ENCODE measurements at regions not wholly inside any gene's neighbourhood (a gene's known extent, or its start where the extent isn't known, plus 50 kb on each side); places are given as distances from the start of the nearest gene placed in this dataset.
A peak's percentile ranks its signal among the peaks of the same experiment; 100 is the strongest.

DNA sequence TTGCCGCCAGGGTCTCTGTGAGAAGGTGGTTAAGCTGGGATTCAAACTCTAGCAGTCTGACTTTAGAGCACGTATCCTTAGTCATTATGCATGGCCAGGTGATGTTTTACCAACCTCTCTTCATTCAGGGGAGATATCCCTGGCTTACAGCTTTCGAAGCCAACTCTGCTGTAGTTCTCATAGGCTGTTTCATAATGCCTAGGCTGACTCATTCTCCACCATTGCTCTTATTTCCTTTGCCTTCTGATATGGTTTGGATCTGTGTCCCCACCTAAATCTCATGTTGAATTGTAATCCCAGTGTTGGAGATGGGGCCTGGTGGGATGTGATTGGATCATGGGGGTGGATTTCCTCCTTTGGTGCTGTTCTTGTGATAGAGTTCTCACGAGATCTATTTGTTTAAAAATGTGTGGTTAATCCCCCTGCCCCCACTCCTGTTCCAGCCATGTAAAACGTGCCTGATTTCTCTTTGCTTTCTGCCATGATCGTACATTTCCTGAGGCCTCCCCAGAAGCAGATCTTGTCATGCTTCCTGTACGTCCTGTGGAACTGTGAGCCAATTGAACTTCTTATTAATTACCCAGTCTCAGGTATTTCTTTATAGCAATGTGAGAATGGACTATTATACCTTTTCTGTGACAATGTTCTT, 94.6 kb upstream of the MAN1A1 start:
- TF ChIP-seq EZH2phosphoT487 (IDR thresholded peaks at IDR 0.05; ENCODE audit: low read depth), result no peak
- TF ChIP-seq, protein P1, sequence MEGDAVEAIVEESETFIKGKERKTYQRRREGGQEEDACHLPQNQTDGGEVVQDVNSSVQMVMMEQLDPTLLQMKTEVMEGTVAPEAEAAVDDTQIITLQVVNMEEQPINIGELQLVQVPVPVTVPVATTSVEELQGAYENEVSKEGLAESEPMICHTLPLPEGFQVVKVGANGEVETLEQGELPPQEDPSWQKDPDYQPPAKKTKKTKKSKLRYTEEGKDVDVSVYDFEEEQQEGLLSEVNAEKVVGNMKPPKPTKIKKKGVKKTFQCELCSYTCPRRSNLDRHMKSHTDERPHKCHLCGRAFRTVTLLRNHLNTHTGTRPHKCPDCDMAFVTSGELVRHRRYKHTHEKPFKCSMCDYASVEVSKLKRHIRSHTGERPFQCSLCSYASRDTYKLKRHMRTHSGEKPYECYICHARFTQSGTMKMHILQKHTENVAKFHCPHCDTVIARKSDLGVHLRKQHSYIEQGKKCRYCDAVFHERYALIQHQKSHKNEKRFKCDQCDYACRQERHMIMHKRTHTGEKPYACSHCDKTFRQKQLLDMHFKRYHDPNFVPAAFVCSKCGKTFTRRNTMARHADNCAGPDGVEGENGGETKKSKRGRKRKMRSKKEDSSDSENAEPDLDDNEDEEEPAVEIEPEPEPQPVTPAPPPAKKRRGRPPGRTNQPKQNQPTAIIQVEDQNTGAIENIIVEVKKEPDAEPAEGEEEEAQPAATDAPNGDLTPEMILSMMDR (IDR thresholded peaks at IDR 0.05; ENCODE audit: low read depth, low read length), result no peak
- H3K27me3 ChIP-seq (ENCODE audit: low read depth, low read length), result no peaks in the 10 kb centered on the region
- peaks cover 50% of the 10 kb centered on the region for H3K4me1 ChIP-seq (ENCODE audit: low read length)
- H2AFZ ChIP-seq (ENCODE audit: low read depth, low read length), result no peak overlapping the region
- no peaks in the 10 kb centered on the region for H3K9me3 ChIP-seq (ENCODE audit: insufficient read depth, low read length)
- H3K79me2 ChIP-seq (ENCODE audit: low read length), result no peaks in the 10 kb centered on the region
- peak overlapping the region; percentile 53 for H3K27ac ChIP-seq (ENCODE audit: low read length)
- no peaks in the 10 kb centered on the region for H4K20me1 ChIP-seq (ENCODE audit: insufficient read depth, low read length)
- H3K4me3 ChIP-seq (ENCODE audit: low read length), result peak overlapping the region; percentile 23; the same call in 1 of the 2 replicates
- no peaks in the 10 kb centered on the region for H3K36me3 ChIP-seq (replicated peaks; ENCODE audit: low read depth, low read length)
- H3K4me2 ChIP-seq (ENCODE audit: low read length), result peak overlapping the region; percentile 62
- no peak overlapping the region for H3K9ac ChIP-seq (ENCODE audit: low read length)

DNA sequence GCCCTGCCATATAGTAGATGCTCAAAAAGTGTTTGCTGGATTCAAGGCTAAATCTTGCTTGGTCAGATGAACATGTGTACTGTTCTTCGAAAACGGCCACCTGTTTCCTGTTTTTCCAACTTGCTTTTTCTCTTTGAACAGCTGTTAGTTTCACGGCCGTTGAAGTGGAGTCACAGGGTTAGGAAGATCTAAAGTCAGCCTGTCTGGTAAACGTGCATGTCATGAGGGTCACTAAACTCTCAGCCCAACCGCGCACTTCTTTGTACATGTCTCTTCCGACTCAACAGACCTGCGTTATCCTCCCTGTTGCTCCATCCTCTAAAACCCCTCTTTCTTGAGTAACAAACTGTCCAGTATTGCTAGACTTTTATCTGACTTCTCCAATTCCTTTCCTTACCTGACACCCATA, 93.2 kb upstream of the MAN1A1 start:
- H2AFZ ChIP-seq (ENCODE audit: low read depth, low read length), result no peak overlapping the region
- no peak overlapping the region for H3K27ac ChIP-seq (ENCODE audit: low read length)
- H3K79me2 ChIP-seq (ENCODE audit: low read length), result no peaks in the 10 kb centered on the region
- no peak overlapping the region for H3K4me2 ChIP-seq (ENCODE audit: low read length)
- no peaks in the 10 kb centered on the region for H3K36me3 ChIP-seq (replicated peaks; ENCODE audit: low read depth, low read length)
- TF ChIP-seq EZH2phosphoT487 (IDR thresholded peaks at IDR 0.05; ENCODE audit: low read depth), result no peak
- TF ChIP-seq, protein P1 (IDR thresholded peaks at IDR 0.05; ENCODE audit: low read depth, low read length), result no peak
- H3K9ac ChIP-seq (ENCODE audit: low read length), result no peak overlapping the region
- H3K9me3 ChIP-seq (ENCODE audit: insufficient read depth, low read length), result no peaks in the 10 kb centered on the region
- no peaks in the 10 kb centered on the region for H4K20me1 ChIP-seq (ENCODE audit: insufficient read depth, low read length)
- H3K27me3 ChIP-seq (ENCODE audit: low read depth, low read length), result no peaks in the 10 kb centered on the region
- H3K4me1 ChIP-seq (ENCODE audit: low read length), result peaks cover 41% of the 10 kb centered on the region
- H3K4me3 ChIP-seq (ENCODE audit: low read length), result no peak overlapping the region

DNA sequence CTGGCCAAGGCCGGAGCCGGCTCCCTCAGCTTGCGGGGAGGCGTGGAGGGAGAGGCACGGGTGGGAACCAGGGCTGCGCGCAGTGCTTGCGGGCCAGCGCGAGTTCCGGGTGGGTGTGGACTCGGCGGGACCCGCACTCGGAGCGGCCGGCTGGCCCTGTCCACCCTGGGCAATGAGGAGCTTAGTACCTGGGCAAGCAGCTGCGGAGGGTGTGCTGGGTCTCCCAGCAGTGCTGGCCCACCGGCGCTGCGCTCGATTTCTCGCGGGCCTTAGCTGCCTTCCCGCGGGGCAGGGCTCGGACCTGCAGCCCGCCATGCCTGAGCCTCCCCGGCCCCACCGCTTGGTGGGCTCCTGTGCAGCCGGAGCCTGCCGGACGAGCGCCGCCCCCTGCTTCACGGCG, 91.4 kb upstream of the MAN1A1 start:
- Histone ChIP-seq H3K27me3 (ENCODE audit: low read depth, low read length) (no peaks in the 10 kb centered on the region), H3K4me1 (ENCODE audit: low read length) (peaks cover 30% of the 10 kb centered on the region), H3K4me3 (ENCODE audit: low read length) (no peak overlapping the region), H3K9me3 (ENCODE audit: insufficient read depth, low read length) (no peaks in the 10 kb centered on the region), H2AFZ (ENCODE audit: low read depth, low read length) (no peak overlapping the region), H3K36me3 (replicated peaks; ENCODE audit: low read depth, low read length) (no peaks in the 10 kb centered on the region), H3K79me2 (ENCODE audit: low read length) (no peaks in the 10 kb centered on the region), H3K9ac (ENCODE audit: low read length) (no peak overlapping the region), H3K4me2 (ENCODE audit: low read length) (no peak overlapping the region), H3K27ac (ENCODE audit: low read length) (no peak overlapping the region), H4K20me1 (ENCODE audit: insufficient read depth, low read length) (no peaks in the 10 kb centered on the region)
- no peak for TF ChIP-seq EZH2phosphoT487 (IDR thresholded peaks at IDR 0.05; ENCODE audit: low read depth)
- TF ChIP-seq, protein P1 (IDR thresholded peaks at IDR 0.05; ENCODE audit: low read depth, low read length), result no peak

DNA sequence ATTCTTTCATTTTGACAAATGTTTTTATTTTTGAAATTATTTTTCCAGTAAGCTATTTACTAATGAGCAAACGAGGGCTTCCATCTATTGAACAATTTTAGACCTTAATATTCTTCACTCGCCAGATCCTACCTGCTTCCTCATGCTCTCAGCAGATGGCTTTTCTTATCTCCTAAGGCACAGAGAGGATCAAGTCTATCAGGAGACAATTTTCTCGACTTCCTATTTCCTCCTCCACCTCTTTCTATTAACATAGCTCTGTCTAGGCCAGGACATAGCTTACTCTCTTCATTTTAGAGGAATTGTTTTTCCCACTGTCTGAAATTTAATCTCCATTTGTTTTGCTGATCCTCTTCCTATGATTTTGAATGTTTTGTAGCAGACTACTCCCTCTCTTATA, 87.0 kb upstream of the MAN1A1 start:
- no peak overlapping the region for H3K4me2 ChIP-seq (ENCODE audit: low read length)
- no peak overlapping the region for H2AFZ ChIP-seq (ENCODE audit: low read depth, low read length)
- no peaks in the 10 kb centered on the region for H3K27me3 ChIP-seq (ENCODE audit: low read depth, low read length)
- no peak overlapping the region for H3K27ac ChIP-seq (ENCODE audit: low read length)
- TF ChIP-seq EZH2phosphoT487 (IDR thresholded peaks at IDR 0.05; ENCODE audit: low read depth), result no peak
- TF ChIP-seq, protein P1 (IDR thresholded peaks at IDR 0.05; ENCODE audit: low read depth, low read length), result no peak
- no peaks in the 10 kb centered on the region for H3K9me3 ChIP-seq (ENCODE audit: insufficient read depth, low read length)
- H3K4me1 ChIP-seq (ENCODE audit: low read length), result no peaks in the 10 kb centered on the region
- no peaks in the 10 kb centered on the region for H3K36me3 ChIP-seq (replicated peaks; ENCODE audit: low read depth, low read length)
- no peaks in the 10 kb centered on the region for H4K20me1 ChIP-seq (ENCODE audit: insufficient read depth, low read length)
- no peak overlapping the region for H3K4me3 ChIP-seq (ENCODE audit: low read length)
- H3K79me2 ChIP-seq (ENCODE audit: low read length), result no peaks in the 10 kb centered on the region
- no peak overlapping the region for H3K9ac ChIP-seq (ENCODE audit: low read length)
